Lung (tissue), 11 donors: ENCODE measurements at regions not wholly inside any gene's neighbourhood (a gene's known extent, or its start where the extent isn't known, plus 50 kb on each side); places are given as distances from the start of the nearest gene placed in this dataset.
"Not testable (repeated sequence)": the region's sequence is repeated elsewhere in the genome, so short reads cannot be mapped to it uniquely, and the experiment has no call there.

Experiments used
- ATAC-seq: fragments of 200-7000 bp; cut with Tn5 transposase; one replicate; pipeline ENCODE4 v1.9.1; 2020; ENCODE audit warnings: moderate number of reproducible peaks; ENCODE audit not compliant: insufficient read depth, low FRiP score
- DNase-seq, 3 donors: peaks; one replicate each; pipeline ENCODE4 v3.0.0-alpha.2; 2013 to 2017
- H3K27ac ChIP-seq, 2 donors: one replicate each; pipeline ENCODE4 v1.5.1; 2013; ENCODE audit warnings: mild to moderate bottlenecking in 2 of 2, moderate library complexity in 2 of 2, control low read depth in 1 of 2, inconsistent platforms in 1 of 2, low read depth in 1 of 2, low read length in 1 of 2
- H3K27me3 ChIP-seq, 3 donors: one replicate each; pipeline ENCODE4 v1.5.1; 2013; ENCODE audit warnings: low read length in 2 of 3; ENCODE audit not compliant: control insufficient read depth in 3 of 3, insufficient read depth in 3 of 3
- H3K36me3 ChIP-seq, 4 donors: one replicate each; pipeline ENCODE4 v1.5.1; 2013; ENCODE audit warnings: low read length in 4 of 4, mild to moderate bottlenecking in 1 of 4, moderate library complexity in 1 of 4; ENCODE audit not compliant: control insufficient read depth in 4 of 4, insufficient read depth in 4 of 4
- H3K4me1 ChIP-seq, 5 donors: one replicate each; pipeline ENCODE4 v1.5.1; 2013; ENCODE audit warnings: low read length in 5 of 5, mild to moderate bottlenecking in 2 of 5, moderate library complexity in 1 of 5; ENCODE audit not compliant: control insufficient read depth in 5 of 5, insufficient read depth in 5 of 5
- H3K4me3 ChIP-seq: one replicate; pipeline ENCODE4 v1.5.1; 2013; ENCODE audit warnings: mild to moderate bottlenecking, control low read depth, moderate library complexity
- H3K9ac ChIP-seq, 2 donors: one replicate each; pipeline ENCODE4 v1.5.1; 2013; ENCODE audit warnings: low read length in 2 of 2, control low read depth in 1 of 2; ENCODE audit not compliant: insufficient read depth in 1 of 2
- H3K9me3 ChIP-seq, 4 donors: one replicate each; pipeline ENCODE4 v1.5.1; 2013; ENCODE audit warnings: low read length in 3 of 4, mild to moderate bottlenecking in 1 of 4, moderate library complexity in 1 of 4; ENCODE audit not compliant: control insufficient read depth in 4 of 4, insufficient read depth in 3 of 4
- WGBS, 2 donors: extraction: QIAGEN DNeasy Blood & Tissue Kit; methylation state at CpG; one replicate each; pipeline ENCODE4 v1.1.7; 2013; 5-methylcytosine and 5-hydroxymethylcytosine counted together
- TF ChIP-seq, protein P1 (sequence below): IDR thresholded peaks from 2 replicates; pipeline ENCODE4 v1.5.1; 2012; ENCODE audit warnings: mild to moderate bottlenecking; ENCODE audit errors: control extremely low read depth, extremely low read depth
- donor health status: control.
- donor health status: control.
- donor health status: Bipolar disorder and iron deficiency.
- donor health status: healthy.
- donor health status: DM: yes; HTN: yes; CAD: no.

- no peak for ATAC-seq
- WGBS, 2 donors, result 52 to 64% methylated on average over 4 of the region's 4 CpGs
Measured at GRCh38 chr10:121276822-121277221, 321.4 kb downstream of the FGFR2 start.

GRCh38 chr10:121278386-121278785 is 319.9 kb downstream of the FGFR2 start:
- H3K4me3 ChIP-seq, DNase-seq, ATAC-seq, H3K27ac ChIP-seq, H3K9me3 ChIP-seq, H3K27me3 ChIP-seq, H3K9ac ChIP-seq, H3K36me3 ChIP-seq: not testable (repeated sequence)
- peaks cover 0 to 17% (median 4%) of the 10 kb centered on the region in 5 donors for H3K4me1 ChIP-seq
- 96% methylated on average over 3 of the region's 3 CpGs for WGBS, 2 donors

More at GRCh38 chr10:121276822-121277221, 321.4 kb downstream of the FGFR2 start:
- no peaks in the 10 kb centered on the region for H3K36me3 ChIP-seq
- H3K27ac ChIP-seq, result no peak overlapping the region
- TF ChIP-seq, protein P1, sequence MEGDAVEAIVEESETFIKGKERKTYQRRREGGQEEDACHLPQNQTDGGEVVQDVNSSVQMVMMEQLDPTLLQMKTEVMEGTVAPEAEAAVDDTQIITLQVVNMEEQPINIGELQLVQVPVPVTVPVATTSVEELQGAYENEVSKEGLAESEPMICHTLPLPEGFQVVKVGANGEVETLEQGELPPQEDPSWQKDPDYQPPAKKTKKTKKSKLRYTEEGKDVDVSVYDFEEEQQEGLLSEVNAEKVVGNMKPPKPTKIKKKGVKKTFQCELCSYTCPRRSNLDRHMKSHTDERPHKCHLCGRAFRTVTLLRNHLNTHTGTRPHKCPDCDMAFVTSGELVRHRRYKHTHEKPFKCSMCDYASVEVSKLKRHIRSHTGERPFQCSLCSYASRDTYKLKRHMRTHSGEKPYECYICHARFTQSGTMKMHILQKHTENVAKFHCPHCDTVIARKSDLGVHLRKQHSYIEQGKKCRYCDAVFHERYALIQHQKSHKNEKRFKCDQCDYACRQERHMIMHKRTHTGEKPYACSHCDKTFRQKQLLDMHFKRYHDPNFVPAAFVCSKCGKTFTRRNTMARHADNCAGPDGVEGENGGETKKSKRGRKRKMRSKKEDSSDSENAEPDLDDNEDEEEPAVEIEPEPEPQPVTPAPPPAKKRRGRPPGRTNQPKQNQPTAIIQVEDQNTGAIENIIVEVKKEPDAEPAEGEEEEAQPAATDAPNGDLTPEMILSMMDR, result no peak
- peaks cover 0 to 24% (median 7%) of the 10 kb centered on the region in 5 donors for H3K4me1 ChIP-seq
- no peak overlapping the region for H3K4me3 ChIP-seq
- H3K9ac ChIP-seq, result no peak overlapping the region
- H3K27me3 ChIP-seq, result no peaks in the 10 kb centered on the region
- DNase-seq, result peak in 2 of 3 donors; percentile 27 to 52
- H3K9me3 ChIP-seq, result no peaks in the 10 kb centered on the region

DNA sequence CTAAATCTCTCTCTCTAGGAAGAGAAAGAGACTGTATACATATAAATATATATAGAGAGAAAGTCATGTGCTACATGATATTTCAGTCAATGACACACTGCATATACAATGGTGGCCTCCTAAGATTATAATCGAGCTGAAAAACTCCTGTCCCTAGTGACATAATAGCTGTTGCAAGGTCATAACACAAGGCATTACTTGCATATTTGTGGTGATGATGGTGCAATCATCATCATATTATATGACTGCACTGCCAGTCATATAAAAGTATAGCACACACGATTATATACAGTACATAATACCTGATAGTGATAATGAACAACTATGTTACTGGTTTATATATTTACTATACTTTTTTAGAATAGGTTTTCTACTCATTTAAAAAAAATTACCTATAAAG is 316.7 kb downstream of the FGFR2 start:
- Histone ChIP-seq H3K4me3 (no peak overlapping the region), H3K9ac (no peak overlapping the region), H3K4me1 (peaks cover 0 to 28% (median 21%) of the 10 kb centered on the region in 5 donors), H3K36me3 (no peaks in the 10 kb centered on the region), H3K27ac (no peak overlapping the region), H3K27me3 (no peaks in the 10 kb centered on the region), H3K9me3 (no peaks in the 10 kb centered on the region)
- WGBS, 2 donors, result 72 to 82% methylated on average over 2 of the region's 2 CpGs
- TF ChIP-seq, protein P1, result no peak
- ATAC-seq, result no peak
- no peak for DNase-seq

DNA sequence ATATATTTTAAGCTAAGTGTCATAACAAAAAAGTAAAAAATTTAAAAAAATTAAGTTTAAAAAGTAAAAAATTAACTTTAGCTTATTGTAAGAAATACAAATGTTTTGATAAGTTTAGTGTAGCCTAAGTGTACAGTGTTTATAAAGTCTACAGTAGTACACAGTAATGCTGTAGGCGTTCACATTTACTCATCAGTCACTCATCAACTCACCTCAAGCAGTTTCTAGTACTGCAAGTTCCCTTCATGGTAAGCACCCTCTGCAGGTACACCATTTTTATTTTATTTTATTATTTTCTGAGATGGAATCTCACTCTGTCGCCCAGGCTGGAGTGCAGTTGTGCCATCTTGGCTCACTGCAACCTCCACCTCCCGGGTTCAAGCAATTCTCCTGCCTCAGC is 316.0 kb downstream of the FGFR2 start:
- no peak for ATAC-seq
- H3K9me3 ChIP-seq, result no peaks in the 10 kb centered on the region
- no peaks in the 10 kb centered on the region for H3K36me3 ChIP-seq
- TF ChIP-seq, protein P1, result no peak
- H3K27me3 ChIP-seq, result no peaks in the 10 kb centered on the region
- H3K4me1 ChIP-seq, result peaks cover 0 to 23% (median 18%) of the 10 kb centered on the region in 5 donors
- no peak overlapping the region for H3K27ac ChIP-seq
- 91 to 96% methylated on average over 3 of the region's 3 CpGs for WGBS, 2 donors
- no peak for DNase-seq
- no peak overlapping the region for H3K4me3 ChIP-seq
- no peak overlapping the region for H3K9ac ChIP-seq
